Endothelial cell of umbilical vein (primary cell): ENCODE measurements at regions not wholly inside any gene's neighbourhood (a gene's known extent, or its start where the extent isn't known, plus 50 kb on each side); places are given as distances from the start of the nearest gene placed in this dataset.

Experiments
- CTCF ChIP-seq, 2 donors: IDR thresholded peaks; 1 replicate in 1 of 2; 2 replicates in 1 of 2; pipeline ENCODE4 v1.5.1; 2011; ENCODE audit warnings: low read length in 2 of 2, mild to moderate bottlenecking in 2 of 2, moderate library complexity in 2 of 2, control low read depth in 1 of 2, inconsistent platforms in 1 of 2, low read depth in 1 of 2; ENCODE audit not compliant: insufficient read depth in 1 of 2; ENCODE audit errors: extremely low read depth in 1 of 2
- EZH2 ChIP-seq: IDR thresholded peaks from 2 replicates; pipeline ENCODE4 v1.6.1; 2012; ENCODE audit warnings: borderline replicate concordance, low read depth, mild to moderate bottlenecking, moderate library complexity, low read length, inconsistent platforms; ENCODE audit not compliant: severe bottlenecking
- GATA2 ChIP-seq: IDR thresholded peaks from 2 replicates; pipeline ENCODE4 v1.7.0; 2011; ENCODE audit warnings: low read depth, mild to moderate bottlenecking, moderate library complexity, mixed read lengths, low read length; ENCODE audit not compliant: insufficient read length, insufficient read depth
- MAX ChIP-seq: IDR thresholded peaks from 2 replicates; pipeline ENCODE4 v1.6.1; 2011; ENCODE audit not compliant: insufficient read depth, insufficient read length
- POLR2A ChIP-seq: IDR thresholded peaks from 2 replicates; pipeline ENCODE4 v1.6.1; 2012; ENCODE audit warnings: low read depth, mild to moderate bottlenecking, control low read depth, low read length

- TF ChIP-seq MAX (no peak), CTCF (IDR thresholded peaks at IDR 0.05; ENCODE audit: extremely low read depth in 1 of 2, insufficient read depth in 1 of 2, low read depth in 1 of 2, low read length in 2 of 2) (no peak), GATA2 (no peak), POLR2A (no peak), EZH2 (no peak)
Observed at GRCh38 chr10:109200646-109201045, 722.7 kb downstream of the XPNPEP1 start.
